ENCODE measurements at regions not wholly inside any gene's neighbourhood (a gene's known extent, or its start where the extent isn't known, plus 50 kb on each side); places are given as distances from the start of the nearest gene placed in this dataset.

DNA sequence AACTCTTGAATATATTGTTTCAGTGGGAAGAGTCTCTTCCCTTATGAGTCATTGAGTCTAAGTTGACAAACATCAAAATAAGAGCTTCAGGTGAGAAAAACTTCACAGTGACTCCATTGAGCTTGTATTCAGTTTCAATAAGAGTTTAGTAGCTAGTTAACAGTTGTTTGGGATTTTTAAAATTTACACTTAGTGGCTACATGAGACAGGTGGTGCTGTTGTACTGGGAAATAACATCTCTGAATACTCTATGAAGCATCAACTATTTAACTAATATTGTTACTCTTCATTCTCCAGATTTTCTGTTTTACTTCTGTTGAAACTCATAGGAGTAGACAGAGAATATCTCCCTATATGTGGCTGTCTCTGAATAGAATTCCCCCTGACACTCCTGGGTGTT, 1609.1 kb downstream of the C4orf33 start:
- ChIA-PET POLR2A (no interaction called here), CTCF (no interaction called here)
- TF ChIP-seq KLF16 (tag by site-specific recombination; IDR thresholded peaks at IDR 0.05) = no peak
- no peak for TF ChIP-seq ZNF19 (tag by site-specific recombination; IDR thresholded peaks at IDR 0.05; ENCODE audit: low read depth)
- TF ChIP-seq ZSCAN30 (tag by site-specific recombination; IDR thresholded peaks at IDR 0.05) = no peak
- TF ChIP-seq KLF1 (tag by site-specific recombination; IDR thresholded peaks at IDR 0.05) = no peak
- TF ChIP-seq ZBTB7A (tag by site-specific recombination; IDR thresholded peaks at IDR 0.05; ENCODE audit: low read depth) = no peak
- TF ChIP-seq, protein P1, sequence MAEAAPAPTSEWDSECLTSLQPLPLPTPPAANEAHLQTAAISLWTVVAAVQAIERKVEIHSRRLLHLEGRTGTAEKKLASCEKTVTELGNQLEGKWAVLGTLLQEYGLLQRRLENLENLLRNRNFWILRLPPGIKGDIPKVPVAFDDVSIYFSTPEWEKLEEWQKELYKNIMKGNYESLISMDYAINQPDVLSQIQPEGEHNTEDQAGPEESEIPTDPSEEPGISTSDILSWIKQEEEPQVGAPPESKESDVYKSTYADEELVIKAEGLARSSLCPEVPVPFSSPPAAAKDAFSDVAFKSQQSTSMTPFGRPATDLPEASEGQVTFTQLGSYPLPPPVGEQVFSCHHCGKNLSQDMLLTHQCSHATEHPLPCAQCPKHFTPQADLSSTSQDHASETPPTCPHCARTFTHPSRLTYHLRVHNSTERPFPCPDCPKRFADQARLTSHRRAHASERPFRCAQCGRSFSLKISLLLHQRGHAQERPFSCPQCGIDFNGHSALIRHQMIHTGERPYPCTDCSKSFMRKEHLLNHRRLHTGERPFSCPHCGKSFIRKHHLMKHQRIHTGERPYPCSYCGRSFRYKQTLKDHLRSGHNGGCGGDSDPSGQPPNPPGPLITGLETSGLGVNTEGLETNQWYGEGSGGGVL (tag by site-specific recombination; IDR thresholded peaks at IDR 0.05) = no peak
- no peak for TF ChIP-seq ZXDB (tag by site-specific recombination; IDR thresholded peaks at IDR 0.05)
- no peak for TF ChIP-seq EGR2 (tag by site-specific recombination; IDR thresholded peaks at IDR 0.05; ENCODE audit: low read depth)
- TF ChIP-seq, protein P2, sequence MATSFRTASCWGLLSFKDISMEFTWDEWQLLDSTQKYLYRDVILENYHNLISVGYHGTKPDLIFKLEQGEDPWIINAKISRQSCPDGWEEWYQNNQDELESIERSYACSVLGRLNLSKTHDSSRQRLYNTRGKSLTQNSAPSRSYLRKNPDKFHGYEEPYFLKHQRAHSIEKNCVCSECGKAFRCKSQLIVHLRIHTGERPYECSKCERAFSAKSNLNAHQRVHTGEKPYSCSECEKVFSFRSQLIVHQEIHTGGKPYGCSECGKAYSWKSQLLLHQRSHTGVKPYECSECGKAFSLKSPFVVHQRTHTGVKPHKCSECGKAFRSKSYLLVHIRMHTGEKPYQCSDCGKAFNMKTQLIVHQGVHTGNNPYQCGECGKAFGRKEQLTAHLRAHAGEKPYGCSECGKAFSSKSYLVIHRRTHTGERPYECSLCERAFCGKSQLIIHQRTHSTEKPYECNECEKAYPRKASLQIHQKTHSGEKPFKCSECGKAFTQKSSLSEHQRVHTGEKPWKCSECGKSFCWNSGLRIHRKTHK (tag by site-specific recombination; IDR thresholded peaks at IDR 0.05) = no peak
- TF ChIP-seq SP3 (tag by site-specific recombination; IDR thresholded peaks at IDR 0.05) = no peak
- no peak for TF ChIP-seq ZBTB20 (tag by site-specific recombination; IDR thresholded peaks at IDR 0.05)
- no peak for TF ChIP-seq ZNF239 (tag by site-specific recombination; IDR thresholded peaks at IDR 0.05)
- TF ChIP-seq FEZF1 (tag by site-specific recombination; IDR thresholded peaks at IDR 0.05) = no peak
- no peak for TF ChIP-seq ZNF791 (tag by site-specific recombination; IDR thresholded peaks at IDR 0.05)
- TF ChIP-seq ZNF341 (tag by site-specific recombination; IDR thresholded peaks at IDR 0.05; ENCODE audit: low read depth) = no peak
- TF ChIP-seq ZNF221 (tag by site-specific recombination; IDR thresholded peaks at IDR 0.05; ENCODE audit: borderline replicate concordance) = no peak

DNA sequence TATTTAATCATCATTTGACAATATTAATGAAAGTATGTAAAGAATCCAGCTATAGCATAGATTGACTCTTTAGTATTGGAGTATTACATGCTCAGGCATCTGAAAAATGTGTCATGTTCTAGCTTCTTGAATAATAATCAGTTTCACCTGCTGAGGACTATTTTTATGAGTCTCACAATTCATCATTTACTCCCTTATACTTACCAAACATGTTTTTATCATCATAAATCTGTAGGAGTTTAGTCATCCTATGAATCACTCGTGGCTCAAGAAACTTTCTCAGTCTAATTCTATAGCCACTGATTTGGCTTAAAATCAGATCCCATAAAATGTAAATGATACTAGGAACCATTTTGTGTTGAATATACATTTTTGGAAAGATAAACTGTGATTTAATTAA, 1616.1 kb downstream of the C4orf33 start:
- no peaks in the 10 kb centered on the region for H3K36me3 ChIP-seq (ENCODE audit: control insufficient read depth in 2 of 2, insufficient read depth in 1 of 2, low read length in 2 of 2)
- H3K27ac ChIP-seq (ENCODE audit: extremely low read depth, low read depth, low read length) = no peak overlapping the region
- TF ChIP-seq ZNF629 (tag by site-specific recombination; IDR thresholded peaks at IDR 0.05) (no peak), ZNF701 (tag by site-specific recombination; IDR thresholded peaks at IDR 0.05) (no peak), ZNF2 (tag by site-specific recombination; IDR thresholded peaks at IDR 0.05) (no peak), ZNF202 (tag by site-specific recombination; IDR thresholded peaks at IDR 0.05; ENCODE audit: borderline replicate concordance) (no peak), ZNF292 (tag by site-specific recombination; IDR thresholded peaks at IDR 0.05; ENCODE audit: borderline replicate concordance, low read depth) (no peak), ZNF214 (tag by site-specific recombination; IDR thresholded peaks at IDR 0.05; ENCODE audit: borderline replicate concordance) (no peak), REPIN1 (tag by site-specific recombination; IDR thresholded peaks at IDR 0.05; ENCODE audit: low read depth) (no peak), ZNF239 (tag by site-specific recombination; IDR thresholded peaks at IDR 0.05) (no peak), ZNF843 (tag by site-specific recombination; IDR thresholded peaks at IDR 0.05) (no peak), ZNF416 (tag by site-specific recombination; IDR thresholded peaks at IDR 0.05) (no peak), ZNF785 (tag by site-specific recombination; IDR thresholded peaks at IDR 0.05) (no peak)
- ChIA-PET CTCF (no interaction called here), POLR2A (no interaction called here)
- H3K9me3 ChIP-seq (ENCODE audit: control insufficient read depth, insufficient read depth, low read depth, low read length) = no peaks in the 10 kb centered on the region
- no peak overlapping the region for H3K4me3 ChIP-seq (ENCODE audit: low read depth, low read length)
- no peaks in the 10 kb centered on the region for H3K4me1 ChIP-seq (ENCODE audit: control insufficient read depth, insufficient read depth, low read length)

More for the DNA sequence above, 1609.1 kb downstream of the C4orf33 start:
- Histone ChIP-seq H3K27ac (ENCODE audit: extremely low read depth, low read depth, low read length) (no peak overlapping the region), H3K9me3 (ENCODE audit: control insufficient read depth, insufficient read depth, low read depth, low read length) (no peaks in the 10 kb centered on the region), H3K4me3 (ENCODE audit: low read depth, low read length) (no peak overlapping the region), H3K36me3 (ENCODE audit: control insufficient read depth in 2 of 2, insufficient read depth in 1 of 2, low read length in 2 of 2) (no peaks in the 10 kb centered on the region), H3K4me1 (ENCODE audit: control insufficient read depth, insufficient read depth, low read length) (no peaks in the 10 kb centered on the region)

Data from HEK293 (cell line).